CD4-positive, alpha-beta memory T cell (primary cell): ENCODE measurements at regions not wholly inside any gene's neighbourhood (a gene's known extent, or its start where the extent isn't known, plus 50 kb on each side); places are given as distances from the start of the nearest gene placed in this dataset.

Experiments used
- CTCF ChIA-PET: fragments of 350-600 bp; sonication (Branson Sonifier 250); formaldehyde crosslinking; loops from one replicate; lab custom pipeline; 2021; ENCODE audit warnings: inconsistent platforms; ENCODE audit not compliant: partially characterized antibody; lab: Charles Lee
- POLR2A ChIA-PET: fragments of 350-600 bp; sonication (Branson Sonifier 250); formaldehyde crosslinking; loops from one replicate; lab custom pipeline; 2021; ENCODE audit not compliant: partially characterized antibody; lab: Charles Lee
- DNase-seq, 5 donors: peaks; one replicate each; pipeline versions ENCODE4 v3.0.0 to v3.0.0-alpha.2; 2020 to 2022; ENCODE audit warnings: mixed read lengths in 1 of 5
- H3K27ac ChIP-seq: one replicate; pipeline ENCODE4 v1.7.0; 2013; ENCODE audit warnings: low read depth, low read length
- H3K27me3 ChIP-seq: 2 replicates; pipeline ENCODE4 v1.7.0; 2013; ENCODE audit warnings: mild to moderate bottlenecking, low read length, moderate library complexity; ENCODE audit not compliant: insufficient read depth
- H3K36me3 ChIP-seq: 2 replicates; pipeline ENCODE4 v1.7.0; 2013; ENCODE audit warnings: mild to moderate bottlenecking, low read length, moderate library complexity; ENCODE audit not compliant: insufficient read depth
- H3K4me1 ChIP-seq: 2 replicates; pipeline ENCODE4 v1.7.0; 2013; ENCODE audit warnings: mild to moderate bottlenecking, low read length, moderate library complexity; ENCODE audit not compliant: insufficient read depth
- H3K4me3 ChIP-seq, 2 donors: one replicate each; pipeline ENCODE4 v1.7.0; 2013; ENCODE audit warnings: low read length in 2 of 2, mild to moderate bottlenecking in 1 of 2
- H3K9me3 ChIP-seq, 2 donors: one replicate each; pipeline ENCODE4 v1.7.0; 2013; ENCODE audit warnings: low read length in 2 of 2, control low read depth in 1 of 2; ENCODE audit not compliant: control insufficient read depth in 1 of 2
- H3K27ac Mint-ChIP-seq, 7 donors: one replicate each; pipeline ENCODE4 v1.8.0; 2020 to 2021; ENCODE audit warnings: mixed read lengths in 7 of 7, mild to moderate bottlenecking in 6 of 7, inconsistent platforms in 3 of 7, moderate library complexity in 3 of 7
- H3K27me3 Mint-ChIP-seq, 2 donors: one replicate each; pipeline ENCODE4 v1.8.0; 2020 to 2021; ENCODE audit warnings: mixed read lengths in 2 of 2
- H3K36me3 Mint-ChIP-seq, 2 donors: one replicate each; pipeline ENCODE4 v1.8.0; 2020 to 2021; ENCODE audit warnings: mixed read lengths in 2 of 2, inconsistent platforms in 1 of 2, mild to moderate bottlenecking in 1 of 2
- H3K4me1 Mint-ChIP-seq, 4 donors: one replicate each; pipeline ENCODE4 v1.8.0; 2020 to 2021; ENCODE audit warnings: mixed read lengths in 4 of 4, mild to moderate bottlenecking in 1 of 4
- H3K4me3 Mint-ChIP-seq, 8 donors: one replicate each; pipeline ENCODE4 v1.8.0; 2020 to 2021; ENCODE audit warnings: mixed read lengths in 8 of 8, mild to moderate bottlenecking in 7 of 8, moderate library complexity in 6 of 8, inconsistent platforms in 3 of 8
- H3K9me3 Mint-ChIP-seq, 8 donors: one replicate each; pipeline ENCODE4 v1.8.0; 2020 to 2021; ENCODE audit warnings: mixed read lengths in 8 of 8, mild to moderate bottlenecking in 5 of 8, inconsistent platforms in 3 of 8, moderate library complexity in 1 of 8
- intact Hi-C: fragments of 100-400 bp; cut with micrococcal nuclease; formaldehyde crosslinking; loops from one replicate; pipeline ENCODE4 v1.15.1; 2023

- Mint-ChIP-seq H3K27me3 (peaks cover 4 to 13% of the 10 kb centered on the region in 2 donors), H3K4me1 (no peaks in the 10 kb centered on the region), H3K9me3 (peaks cover 0 to 4% (median 0%) of the 10 kb centered on the region in 8 donors), H3K4me3 (no peak overlapping the region), H3K36me3 (no peaks in the 10 kb centered on the region), H3K27ac (no peak overlapping the region)
- no peak overlapping the region for H3K4me3 ChIP-seq
- no peak overlapping the region for H3K27ac ChIP-seq
- intact Hi-C loops = no loop called here
- no peaks in the 10 kb centered on the region for H3K4me1 ChIP-seq
- ChIA-PET CTCF (no interaction called here), POLR2A (no interaction called here)
- no peaks in the 10 kb centered on the region for H3K9me3 ChIP-seq
- no peak for DNase-seq
- H3K36me3 ChIP-seq = no peaks in the 10 kb centered on the region
- H3K27me3 ChIP-seq = no peaks in the 10 kb centered on the region
Measured at GRCh38 chr2:238655198-238655860, 192.6 kb upstream of the TWIST2 start.

- ChIA-PET POLR2A (no interaction called here), CTCF (no interaction called here)
- Mint-ChIP-seq H3K4me1 (no peaks in the 10 kb centered on the region), H3K27me3 (peaks cover 4 to 10% of the 10 kb centered on the region in 2 donors), H3K4me3 (no peak overlapping the region), H3K27ac (no peak overlapping the region), H3K36me3 (no peaks in the 10 kb centered on the region), H3K9me3 (peaks cover 0 to 8% (median 1%) of the 10 kb centered on the region in 8 donors)
- Histone ChIP-seq H3K36me3 (no peaks in the 10 kb centered on the region), H3K9me3 (no peaks in the 10 kb centered on the region), H3K27me3 (no peaks in the 10 kb centered on the region), H3K4me1 (no peaks in the 10 kb centered on the region), H3K4me3 (no peak overlapping the region), H3K27ac (no peak overlapping the region)
- intact Hi-C loops = no loop called here
- no peak for DNase-seq
Measured at GRCh38 chr2:238655974-238656722, 191.7 kb upstream of the TWIST2 start.

DNA sequence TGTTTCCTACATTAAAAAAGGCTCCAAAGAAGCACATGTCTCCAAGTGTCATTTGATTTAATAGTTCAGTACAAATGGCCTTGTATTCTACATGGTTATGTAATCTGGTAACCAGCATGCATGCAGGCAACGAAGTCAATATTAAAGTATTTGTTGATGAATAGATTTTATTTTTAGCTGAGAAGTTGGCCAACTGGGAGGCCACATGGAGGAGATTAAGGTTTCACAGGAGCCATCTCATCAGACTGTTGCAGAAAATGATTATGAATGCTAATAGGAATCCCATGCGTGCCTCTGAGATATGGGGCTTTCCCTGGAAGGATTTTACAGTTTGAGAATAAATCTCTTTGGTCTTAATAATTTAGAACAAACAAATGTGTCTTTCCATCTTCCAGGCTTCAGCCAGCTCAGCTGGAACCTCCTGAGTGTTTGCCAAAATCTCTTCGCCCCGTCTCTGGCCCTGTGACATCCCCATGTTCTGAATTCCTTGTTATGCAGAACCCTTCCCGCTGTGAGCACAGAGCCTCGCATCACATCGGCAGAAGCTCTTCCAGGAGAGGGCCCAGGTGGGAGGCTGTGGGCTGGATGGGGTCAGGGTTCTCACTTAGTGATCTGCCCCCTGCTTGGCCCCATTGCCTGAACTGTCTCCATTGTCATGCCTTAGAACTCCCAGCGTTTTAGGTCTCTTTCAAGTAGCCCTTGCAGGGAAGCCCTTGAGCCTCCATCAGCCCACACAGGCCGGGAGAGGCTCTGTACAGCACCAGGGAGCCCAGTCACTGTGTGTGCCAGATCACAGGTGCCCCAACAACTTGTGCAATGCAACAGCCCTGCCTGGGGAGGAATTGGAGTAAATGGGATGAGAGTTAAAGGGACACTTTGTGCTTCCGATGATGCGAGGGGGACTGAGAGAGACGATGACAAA, 190.5 kb upstream of the TWIST2 start:
- no peak overlapping the region for H3K4me3 Mint-ChIP-seq
- Histone ChIP-seq H3K9me3 (no peaks in the 10 kb centered on the region), H3K4me3 (no peak overlapping the region), H3K36me3 (no peaks in the 10 kb centered on the region), H3K27me3 (no peaks in the 10 kb centered on the region), H3K27ac (no peak overlapping the region), H3K4me1 (no peaks in the 10 kb centered on the region)
- intact Hi-C loops = no loop called here
- peaks cover 0 to 14% (median 5%) of the 10 kb centered on the region in 8 donors for H3K9me3 Mint-ChIP-seq
- CTCF ChIA-PET = no interaction called here
- peaks cover 2 to 4% of the 10 kb centered on the region in 2 donors for H3K27me3 Mint-ChIP-seq
- no peak overlapping the region for H3K27ac Mint-ChIP-seq
- H3K4me1 Mint-ChIP-seq = no peaks in the 10 kb centered on the region
- DNase-seq = no peak
- no peaks in the 10 kb centered on the region for H3K36me3 Mint-ChIP-seq
- POLR2A ChIA-PET = no interaction called here

- Histone ChIP-seq H3K36me3 (no peaks in the 10 kb centered on the region), H3K27me3 (no peaks in the 10 kb centered on the region), H3K27ac (no peak overlapping the region), H3K4me3 (no peak overlapping the region), H3K9me3 (no peaks in the 10 kb centered on the region), H3K4me1 (no peaks in the 10 kb centered on the region)
- Mint-ChIP-seq H3K36me3 (no peaks in the 10 kb centered on the region), H3K27ac (no peak overlapping the region), H3K9me3 (peaks cover 0 to 18% (median 10%) of the 10 kb centered on the region in 8 donors), H3K4me1 (no peaks in the 10 kb centered on the region), H3K4me3 (no peak overlapping the region), H3K27me3 (peaks cover 2 to 3% of the 10 kb centered on the region in 2 donors)
- CTCF ChIA-PET = no interaction called here
- POLR2A ChIA-PET = no interaction called here
- intact Hi-C loops = no loop called here
- DNase-seq = no peak
Measured at GRCh38 chr2:238658054-238658407, 189.9 kb upstream of the TWIST2 start.

DNA sequence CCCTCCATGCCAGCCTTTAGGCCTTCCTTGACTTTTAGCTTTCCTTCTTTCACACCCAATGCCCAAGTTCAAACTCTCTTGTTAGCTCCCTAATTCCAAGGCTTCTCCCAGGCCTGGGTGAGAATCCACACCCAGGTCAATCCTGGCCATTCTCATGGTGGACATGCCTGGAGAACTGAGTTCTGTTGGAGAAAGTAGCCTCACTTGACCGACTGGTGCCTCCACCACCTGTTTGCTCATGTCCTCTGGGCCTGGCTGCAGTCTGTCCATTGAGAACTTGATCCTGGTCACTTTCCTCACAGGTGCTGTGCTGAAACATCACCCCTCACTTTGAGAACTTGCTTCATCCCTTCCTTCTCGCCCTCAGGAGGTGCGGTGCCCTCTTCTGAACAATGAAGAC, 189.1 kb upstream of the TWIST2 start:
- H3K27me3 Mint-ChIP-seq = peaks cover 2 to 4% of the 10 kb centered on the region in 2 donors
- ChIA-PET POLR2A (no interaction called here), CTCF (interaction anchor here (0.6 kb wide), 1 partner anchor 165 kb away, joined by 3 read pairs; no protein-coding TSS in a partner anchor)
- intact Hi-C loops = no loop called here
- DNase-seq = no peak
- peaks cover 1 to 22% (median 13%) of the 10 kb centered on the region in 8 donors for H3K9me3 Mint-ChIP-seq
- Histone ChIP-seq H3K4me1 (no peaks in the 10 kb centered on the region), H3K9me3 (no peaks in the 10 kb centered on the region), H3K4me3 (no peak overlapping the region), H3K27ac (no peak overlapping the region), H3K27me3 (no peaks in the 10 kb centered on the region), H3K36me3 (no peaks in the 10 kb centered on the region)
- no peak overlapping the region for H3K27ac Mint-ChIP-seq
- H3K36me3 Mint-ChIP-seq = no peaks in the 10 kb centered on the region
- no peak overlapping the region for H3K4me3 Mint-ChIP-seq
- no peaks in the 10 kb centered on the region for H3K4me1 Mint-ChIP-seq

DNA sequence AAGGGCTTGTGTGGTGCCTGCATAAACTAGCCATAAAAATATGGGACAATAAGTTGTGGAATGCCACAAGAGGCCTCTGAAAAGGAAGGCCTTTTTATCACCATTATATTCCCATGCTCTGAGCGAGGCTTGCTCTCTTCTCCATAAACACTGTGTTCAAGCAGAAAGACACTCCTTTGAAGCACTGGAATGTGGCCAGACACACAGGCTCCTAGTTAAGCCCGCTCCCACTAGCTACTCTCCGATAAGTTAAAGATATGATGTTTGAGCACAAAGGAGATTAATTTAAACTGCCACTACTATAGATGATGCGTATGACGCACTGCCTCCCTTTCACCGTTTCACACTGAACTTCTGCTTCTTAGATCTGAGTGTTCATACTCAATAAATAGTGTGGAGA, 188.7 kb upstream of the TWIST2 start:
- no peak for DNase-seq
- Mint-ChIP-seq H3K4me1 (no peaks in the 10 kb centered on the region), H3K27ac (no peak overlapping the region), H3K36me3 (no peaks in the 10 kb centered on the region), H3K27me3 (peaks cover 4 to 6% of the 10 kb centered on the region in 2 donors), H3K4me3 (no peak overlapping the region), H3K9me3 (peaks cover 2 to 24% (median 14%) of the 10 kb centered on the region in 8 donors)
- Histone ChIP-seq H3K4me3 (no peak overlapping the region), H3K27me3 (no peaks in the 10 kb centered on the region), H3K4me1 (no peaks in the 10 kb centered on the region), H3K27ac (no peak overlapping the region), H3K9me3 (no peaks in the 10 kb centered on the region), H3K36me3 (no peaks in the 10 kb centered on the region)
- intact Hi-C loops = no loop called here
- POLR2A ChIA-PET = no interaction called here
- CTCF ChIA-PET = no interaction called here

- Mint-ChIP-seq H3K27ac (no peak overlapping the region), H3K27me3 (peaks cover 8 to 16% of the 10 kb centered on the region in 2 donors), H3K36me3 (no peaks in the 10 kb centered on the region), H3K9me3 (peaks cover 2 to 25% (median 15%) of the 10 kb centered on the region in 8 donors), H3K4me1 (no peaks in the 10 kb centered on the region), H3K4me3 (no peak overlapping the region)
- ChIA-PET CTCF (no interaction called here), POLR2A (no interaction called here)
- H3K36me3 ChIP-seq = no peaks in the 10 kb centered on the region
- H3K9me3 ChIP-seq = no peaks in the 10 kb centered on the region
- no peak for DNase-seq
- no peaks in the 10 kb centered on the region for H3K27me3 ChIP-seq
- H3K4me3 ChIP-seq = no peak overlapping the region
- intact Hi-C loops = no loop called here
- no peaks in the 10 kb centered on the region for H3K4me1 ChIP-seq
- H3K27ac ChIP-seq = no peak overlapping the region
Measured at GRCh38 chr2:238663586-238663985, 184.3 kb upstream of the TWIST2 start.
